Activated CD8-positive, alpha-beta T cell treated with anti-CD3 and anti-CD28 coated beads, Interleukin-2, amount 10 ng/mL, durations not matched to agents 7 days and 5 days (primary cell): ENCODE measurements at regions not wholly inside any gene's neighbourhood (a gene's known extent, or its start where the extent isn't known, plus 50 kb on each side); places are given as distances from the start of the nearest gene placed in this dataset.

ENCODE experiments used
- ATAC-seq: fragments of 150-1000 bp; cut with Tn5 transposase; one replicate; pipeline ENCODE4 v1.10.0; 2021; ENCODE audit warnings: moderate library complexity
- CTCF ChIA-PET: fragments of 350-600 bp; sonication (Branson Sonifier 250); formaldehyde crosslinking; loops from one replicate; lab custom pipeline; 2021; ENCODE audit warnings: antibody characterized with exemption; lab: Charles Lee
- POLR2A ChIA-PET: fragments of 350-600 bp; sonication (Branson Sonifier 250); formaldehyde crosslinking; loops from one replicate; lab custom pipeline; 2021; ENCODE audit warnings: antibody characterized with exemption; lab: Charles Lee
- DNase-seq: peaks from one replicate; pipeline ENCODE4 v3.0.0-alpha.2; 2020
- H3K27ac Mint-ChIP-seq: one replicate; pipeline ENCODE4 v1.8.0; 2021; ENCODE audit warnings: mild to moderate bottlenecking, mixed read lengths
- H3K27me3 Mint-ChIP-seq: one replicate; pipeline ENCODE4 v1.8.0; 2021; ENCODE audit warnings: low read depth, mixed read lengths
- H3K36me3 Mint-ChIP-seq: one replicate; pipeline ENCODE4 v1.8.0; 2021; ENCODE audit warnings: low read depth, mixed read lengths
- H3K4me1 Mint-ChIP-seq: one replicate; pipeline ENCODE4 v1.8.0; 2021; ENCODE audit warnings: low read depth, mixed read lengths
- H3K4me3 Mint-ChIP-seq: one replicate; pipeline ENCODE4 v1.8.0; 2021; ENCODE audit warnings: mild to moderate bottlenecking, mixed read lengths
- H3K9me3 Mint-ChIP-seq: one replicate; pipeline ENCODE4 v1.8.0; 2022; ENCODE audit warnings: mixed read lengths; ENCODE audit not compliant: insufficient read depth

- Mint-ChIP-seq H3K9me3 (no peaks in the 10 kb centered on the region), H3K36me3 (no peaks in the 10 kb centered on the region), H3K4me1 (peaks cover 11% of the 10 kb centered on the region), H3K4me3 (no peak overlapping the region), H3K27ac (no peak overlapping the region), H3K27me3 (peaks cover 3% of the 10 kb centered on the region)
- ChIA-PET POLR2A (no interaction called here), CTCF (interaction anchor here (1.2 to 2.0 kb wide), 2 partner anchors 12 kb away, joined by 3 to 6 read pairs; no protein-coding TSS in a partner anchor)
- DNase-seq, result peak; percentile 37
- peak; percentile 55 for ATAC-seq
These were observed 449.9 kb downstream of the PDCD6IP start for GRCh38 chr3:34248352-34248751.

- DNase-seq (no peak), ATAC-seq (no peak)
- POLR2A ChIA-PET, result no interaction called here
- H3K9me3 Mint-ChIP-seq, result no peaks in the 10 kb centered on the region
- no peaks in the 10 kb centered on the region for H3K36me3 Mint-ChIP-seq
- no peak overlapping the region for H3K27ac Mint-ChIP-seq
- H3K4me3 Mint-ChIP-seq, result no peak overlapping the region
- H3K4me1 Mint-ChIP-seq, result no peaks in the 10 kb centered on the region
- peaks cover 7% of the 10 kb centered on the region for H3K27me3 Mint-ChIP-seq
- CTCF ChIA-PET, result interaction anchor here (0.6 kb wide), 1 partner anchor 148 kb away, joined by 3 read pairs; no protein-coding TSS in a partner anchor
These were observed 455.9 kb downstream of the PDCD6IP start for GRCh38 chr3:34254285-34254684.

GRCh38 chr3:34256021-34256420, 457.6 kb downstream of the PDCD6IP start:
- Mint-ChIP-seq H3K4me3 (no peak overlapping the region), H3K9me3 (no peaks in the 10 kb centered on the region), H3K27ac (no peak overlapping the region), H3K27me3 (peaks cover 7% of the 10 kb centered on the region), H3K4me1 (no peaks in the 10 kb centered on the region), H3K36me3 (no peaks in the 10 kb centered on the region)
- ChIA-PET POLR2A (no interaction called here), CTCF (no interaction called here)
- no peak for ATAC-seq
- no peak for DNase-seq

- POLR2A ChIA-PET, result no interaction called here
- H3K27ac Mint-ChIP-seq, result no peak overlapping the region
- no peak for DNase-seq
These were observed 458.4 kb downstream of the PDCD6IP start for GRCh38 chr3:34256791-34257190.

GRCh38 chr3:34258271-34258998, 460.0 kb downstream of the PDCD6IP start:
- ATAC-seq (no peak), DNase-seq (no peak)
- Mint-ChIP-seq H3K4me1 (no peaks in the 10 kb centered on the region), H3K4me3 (no peak overlapping the region), H3K27me3 (peaks cover 9% of the 10 kb centered on the region), H3K9me3 (no peaks in the 10 kb centered on the region), H3K36me3 (no peaks in the 10 kb centered on the region), H3K27ac (no peak overlapping the region)
- POLR2A ChIA-PET, result no interaction called here
- CTCF ChIA-PET, result no interaction called here

More at GRCh38 chr3:34256791-34257190, 458.4 kb downstream of the PDCD6IP start:
- Mint-ChIP-seq H3K27me3 (peaks cover 7% of the 10 kb centered on the region), H3K36me3 (no peaks in the 10 kb centered on the region), H3K4me1 (no peaks in the 10 kb centered on the region), H3K9me3 (no peaks in the 10 kb centered on the region), H3K4me3 (no peak overlapping the region)
- no peak for ATAC-seq
- CTCF ChIA-PET, result no interaction called here

- Mint-ChIP-seq H3K27me3 (peaks cover 5% of the 10 kb centered on the region), H3K4me1 (no peaks in the 10 kb centered on the region), H3K9me3 (no peaks in the 10 kb centered on the region), H3K27ac (no peak overlapping the region), H3K36me3 (no peaks in the 10 kb centered on the region), H3K4me3 (no peak overlapping the region)
- CTCF ChIA-PET, result interaction anchor here (0.8 to 2.7 kb wide), 8 partner anchors 8 to 1648 kb away, joined by 3 to 20 read pairs (median 6); no protein-coding TSS in a partner anchor
- peak; percentile 49 for DNase-seq
- ATAC-seq, result no peak
- POLR2A ChIA-PET, result no interaction called here
These were observed 462.0 kb downstream of the PDCD6IP start for GRCh38 chr3:34260271-34261000.

- CTCF ChIA-PET, result interaction anchor here (0.8 to 2.7 kb wide), 8 partner anchors 8 to 1648 kb away, joined by 3 to 20 read pairs (median 6); no protein-coding TSS in a partner anchor
- H3K36me3 Mint-ChIP-seq, result no peaks in the 10 kb centered on the region
These were observed 462.6 kb downstream of the PDCD6IP start for GRCh38 chr3:34261001-34261385.

GRCh38 chr3:34263101-34263621, 464.7 kb downstream of the PDCD6IP start:
- ChIA-PET POLR2A (no interaction called here), CTCF (no interaction called here)
- ATAC-seq, result no peak
- Mint-ChIP-seq H3K27me3 (peaks cover 2% of the 10 kb centered on the region), H3K36me3 (no peaks in the 10 kb centered on the region), H3K9me3 (no peaks in the 10 kb centered on the region), H3K27ac (no peak overlapping the region), H3K4me1 (no peaks in the 10 kb centered on the region), H3K4me3 (no peak overlapping the region)
- DNase-seq, result no peak

More at GRCh38 chr3:34261001-34261385, 462.6 kb downstream of the PDCD6IP start:
- ATAC-seq (no peak), DNase-seq (no peak)
- no peak overlapping the region for H3K4me3 Mint-ChIP-seq
- H3K9me3 Mint-ChIP-seq, result no peaks in the 10 kb centered on the region
- H3K27ac Mint-ChIP-seq, result no peak overlapping the region
- POLR2A ChIA-PET, result no interaction called here
- peaks cover 5% of the 10 kb centered on the region for H3K27me3 Mint-ChIP-seq
- H3K4me1 Mint-ChIP-seq, result no peaks in the 10 kb centered on the region

- H3K36me3 Mint-ChIP-seq, result no peaks in the 10 kb centered on the region
- H3K27me3 Mint-ChIP-seq, result peaks cover 6% of the 10 kb centered on the region
- ATAC-seq (no peak), DNase-seq (no peak)
- H3K27ac Mint-ChIP-seq, result no peak overlapping the region
- no peaks in the 10 kb centered on the region for H3K4me1 Mint-ChIP-seq
- H3K9me3 Mint-ChIP-seq, result no peaks in the 10 kb centered on the region
- H3K4me3 Mint-ChIP-seq, result no peak overlapping the region
- ChIA-PET POLR2A (no interaction called here), CTCF (interaction anchor here (1.4 kb wide), 1 partner anchor 381 kb away, joined by 3 read pairs; no protein-coding TSS in a partner anchor)
These were observed 466.1 kb downstream of the PDCD6IP start for GRCh38 chr3:34264337-34265041.

- H3K27ac Mint-ChIP-seq, result no peak overlapping the region
- no peaks in the 10 kb centered on the region for H3K9me3 Mint-ChIP-seq
- DNase-seq (no peak), ATAC-seq (no peak)
- peaks cover 6% of the 10 kb centered on the region for H3K27me3 Mint-ChIP-seq
- POLR2A ChIA-PET, result no interaction called here
- no peaks in the 10 kb centered on the region for H3K4me1 Mint-ChIP-seq
- CTCF ChIA-PET, result no interaction called here
- no peaks in the 10 kb centered on the region for H3K36me3 Mint-ChIP-seq
- H3K4me3 Mint-ChIP-seq, result no peak overlapping the region
These were observed 468.7 kb downstream of the PDCD6IP start for GRCh38 chr3:34267088-34267487.

- POLR2A ChIA-PET, result no interaction called here
- H3K27ac Mint-ChIP-seq, result no peak overlapping the region
- DNase-seq, result no peak
These were observed 469.7 kb downstream of the PDCD6IP start for GRCh38 chr3:34268032-34268709.

More at GRCh38 chr3:34268032-34268709, 469.7 kb downstream of the PDCD6IP start:
- no peaks in the 10 kb centered on the region for H3K4me1 Mint-ChIP-seq
- ATAC-seq, result no peak
- peaks cover 4% of the 10 kb centered on the region for H3K27me3 Mint-ChIP-seq
- H3K9me3 Mint-ChIP-seq, result no peaks in the 10 kb centered on the region
- no peak overlapping the region for H3K4me3 Mint-ChIP-seq
- CTCF ChIA-PET, result interaction anchor here (0.8 kb wide), 1 partner anchor 8 kb away, joined by 3 read pairs; no protein-coding TSS in a partner anchor
- H3K36me3 Mint-ChIP-seq, result no peaks in the 10 kb centered on the region
